Left cardiac atrium (tissue), 4 donors: ENCODE measurements at regions not wholly inside any gene's neighbourhood (a gene's known extent, or its start where the extent isn't known, plus 50 kb on each side); places are given as distances from the start of the nearest gene placed in this dataset.
"Not testable (repeated sequence)": the region's sequence is repeated elsewhere in the genome, so short reads cannot be mapped to it uniquely, and the experiment has no call there.

Source experiments
- ATAC-seq, 2 donors: fragments of 200-7000 bp; cut with Tn5 transposase; one replicate each; pipeline ENCODE4 v1.9.1; 2020; ENCODE audit warnings: mild to moderate bottlenecking in 2 of 2, moderate library complexity in 2 of 2
- DNase-seq: peaks from one replicate; pipeline ENCODE4 v3.0.0-alpha.2; 2020
- intact Hi-C, 2 donors: fragments of 100-400 bp; cut with DNase I; formaldehyde crosslinking; loops; one replicate each; pipeline versions ENCODE4 v1.14.1 to v1.15.1; 2022 to 2023
- donor health status: DM: no; HTN: yes; CAD: no.
- donor health status: DM: no; HTN: yes; CAD: no; lungs with severe emphysema.
- donor health status: DM: yes; HTN: yes; CAD: no.
- donor health status: Dilated cardiomyopathy.

DNA sequence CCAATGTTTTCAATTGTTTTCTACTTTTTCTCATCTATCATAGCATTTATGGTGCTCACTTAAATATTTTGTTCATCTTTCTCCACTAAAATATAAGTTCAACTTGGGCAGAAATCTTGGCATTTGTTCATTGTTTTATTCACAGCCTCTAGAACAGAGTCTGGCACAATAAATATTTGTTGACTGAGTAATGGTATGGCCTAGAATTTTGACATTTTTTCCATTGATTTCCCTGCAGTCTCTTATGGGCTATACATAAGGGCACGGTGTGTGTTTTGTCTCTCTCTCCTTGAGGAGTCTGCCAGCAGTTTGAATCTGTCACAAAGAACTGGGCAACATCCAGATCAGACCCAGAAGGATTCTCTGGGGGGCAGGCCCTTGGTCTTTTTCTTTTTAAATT, 379.7 kb downstream of the TMEM38B start:
- DNase-seq (no peak), ATAC-seq (no peak)
- intact Hi-C loops = no loop called here

GRCh38 chr9:106075236-106075959, 381.1 kb downstream of the TMEM38B start:
- no peak for DNase-seq
- ATAC-seq = no peak
- intact Hi-C loops = no loop called here

DNA sequence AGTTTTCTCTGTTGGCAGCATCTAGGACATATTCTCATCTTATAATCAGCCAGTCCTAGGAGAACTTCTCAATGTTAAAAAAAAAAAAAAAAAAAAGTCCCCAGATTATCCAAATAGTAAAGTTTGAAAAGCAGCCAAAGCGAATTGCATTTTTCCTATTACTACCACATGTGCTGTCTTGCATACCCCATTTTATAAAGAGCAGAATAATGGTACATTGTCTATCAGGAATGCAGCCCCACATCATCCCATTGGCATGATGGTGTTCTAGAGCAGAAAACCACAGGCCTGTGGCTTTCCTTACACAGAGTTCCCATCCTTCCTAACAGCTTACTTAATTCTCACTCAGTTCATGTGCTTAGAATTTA, 381.6 kb downstream of the TMEM38B start:
- intact Hi-C loops = no loop called here
- ATAC-seq = no peak
- no peak for DNase-seq

DNA sequence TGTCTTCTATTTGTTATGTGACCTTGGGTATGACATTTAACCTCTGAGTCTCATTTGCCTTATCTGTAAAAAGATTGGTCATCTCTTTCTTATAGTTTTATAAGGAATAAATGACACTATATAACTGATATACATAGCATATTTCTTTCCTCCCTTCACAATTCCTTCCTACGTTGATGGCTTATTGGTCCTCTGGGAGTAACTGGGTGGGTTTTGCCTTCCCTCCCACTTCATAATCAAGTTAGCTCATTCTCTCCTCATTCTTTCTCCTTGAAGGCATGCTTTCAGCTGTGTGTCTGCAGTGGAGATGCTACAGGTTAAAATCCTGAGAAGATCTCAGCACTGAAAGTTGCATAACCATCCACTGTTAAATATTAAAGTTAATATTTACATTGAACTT, 382.4 kb downstream of the TMEM38B start:
- intact Hi-C loops = no loop called here
- ATAC-seq (no peak), DNase-seq (no peak)

GRCh38 chr9:106077731-106078130, 383.4 kb downstream of the TMEM38B start:
- DNase-seq (no peak), ATAC-seq (no peak)
- intact Hi-C loops = no loop called here

DNA sequence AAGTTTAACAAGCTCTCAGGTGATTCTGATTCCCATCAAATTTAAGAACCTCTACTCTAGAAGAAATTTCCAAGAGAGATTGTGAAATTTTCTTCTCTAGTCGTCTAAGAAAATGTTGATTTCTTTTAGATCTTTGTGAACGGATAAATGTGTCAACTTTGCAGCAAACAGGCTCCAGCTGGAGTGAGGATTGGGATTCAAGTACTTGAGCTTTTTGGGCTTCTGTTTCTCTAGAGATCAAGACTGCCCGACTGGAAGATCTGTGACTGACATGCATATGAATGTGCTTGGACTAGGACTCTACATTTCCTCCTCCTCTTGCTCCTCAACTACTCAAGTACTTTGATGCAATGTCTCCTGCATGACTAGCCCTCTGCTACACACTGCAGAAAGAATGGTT, 388.3 kb downstream of the TMEM38B start:
- intact Hi-C loops = no loop called here
- no peak for DNase-seq

GRCh38 chr9:106084702-106085101, 390.4 kb downstream of the TMEM38B start:
- no peak for ATAC-seq
- DNase-seq = no peak
- intact Hi-C loops = no loop called here

More for the DNA sequence above, 388.3 kb downstream of the TMEM38B start:
- ATAC-seq = no peak

GRCh38 chr9:106085479-106085878, 391.1 kb downstream of the TMEM38B start:
- DNase-seq = no peak
- intact Hi-C loops = no loop called here
- no peak for ATAC-seq

- ATAC-seq = no peak
- no peak for DNase-seq
- intact Hi-C loops = no loop called here
These were observed 397.7 kb downstream of the TMEM38B start for GRCh38 chr9:106092083-106092482.

DNA sequence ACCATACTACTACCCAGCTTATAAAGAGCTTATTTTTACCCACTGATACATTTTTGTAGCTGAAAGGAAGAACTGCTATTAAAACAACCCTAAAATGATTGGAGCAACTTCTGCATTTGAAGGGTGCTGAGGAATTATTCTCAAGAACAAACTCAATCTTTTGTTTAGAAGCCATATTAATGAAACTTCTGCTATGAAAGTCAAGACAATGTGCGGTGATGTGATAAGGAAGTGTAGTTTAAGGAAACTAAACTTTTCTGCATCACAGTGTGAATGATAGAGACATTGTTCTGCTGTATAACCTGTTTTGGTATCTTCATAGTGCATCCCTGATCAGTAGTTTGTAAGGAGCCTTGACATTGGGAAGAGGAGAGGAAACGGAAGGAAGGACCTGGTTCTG, 408.5 kb downstream of the TMEM38B start:
- no peak for DNase-seq

GRCh38 chr9:106104887-106105286, 410.5 kb downstream of the TMEM38B start:
- intact Hi-C loops = no loop called here
- ATAC-seq = no peak
- DNase-seq = no peak

More for the DNA sequence above, 408.5 kb downstream of the TMEM38B start:
- no peak for ATAC-seq
- intact Hi-C loops = no loop called here

- intact Hi-C loops = no loop called here
- DNase-seq (no peak), ATAC-seq (no peak)
These were observed 412.1 kb downstream of the TMEM38B start for GRCh38 chr9:106106396-106106795.

- ATAC-seq (no peak), DNase-seq (no peak)
- intact Hi-C loops = no loop called here
These were observed 413.4 kb downstream of the TMEM38B start for GRCh38 chr9:106107716-106108115.

- ATAC-seq, DNase-seq, intact Hi-C loops: not testable (repeated sequence)
These were observed 415.4 kb downstream of the TMEM38B start for GRCh38 chr9:106109706-106110105.

- no peak for DNase-seq
- intact Hi-C loops = no loop called here
- ATAC-seq = no peak
These were observed 416.1 kb downstream of the TMEM38B start for GRCh38 chr9:106110483-106110882.

- DNase-seq (no peak), ATAC-seq (no peak)
- intact Hi-C loops = no loop called here
These were observed 416.8 kb downstream of the TMEM38B start for GRCh38 chr9:106111039-106111730.

- intact Hi-C loops = no loop called here
- ATAC-seq (no peak), DNase-seq (no peak)
These were observed 418.6 kb downstream of the TMEM38B start for GRCh38 chr9:106112935-106113334.

DNA sequence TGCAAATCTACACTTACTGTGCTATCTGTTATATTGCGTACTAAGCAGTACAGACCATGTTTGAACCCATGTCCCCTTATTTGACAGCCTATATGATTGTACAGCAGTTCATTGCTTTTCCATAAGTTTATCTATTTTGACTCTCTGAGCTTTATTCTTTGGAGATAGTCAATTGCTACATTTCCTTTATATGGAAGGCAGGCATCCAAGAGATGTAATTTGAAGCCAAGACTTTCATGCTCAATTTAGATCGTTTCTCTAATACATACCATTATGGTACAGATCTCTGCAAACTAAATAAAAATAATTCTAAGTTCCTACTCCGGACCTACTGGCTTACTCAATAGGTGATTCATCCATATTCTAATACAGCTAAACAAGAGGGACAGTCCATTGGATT, 424.8 kb downstream of the TMEM38B start:
- no peak for DNase-seq
- no peak for ATAC-seq
- intact Hi-C loops = no loop called here

DNA sequence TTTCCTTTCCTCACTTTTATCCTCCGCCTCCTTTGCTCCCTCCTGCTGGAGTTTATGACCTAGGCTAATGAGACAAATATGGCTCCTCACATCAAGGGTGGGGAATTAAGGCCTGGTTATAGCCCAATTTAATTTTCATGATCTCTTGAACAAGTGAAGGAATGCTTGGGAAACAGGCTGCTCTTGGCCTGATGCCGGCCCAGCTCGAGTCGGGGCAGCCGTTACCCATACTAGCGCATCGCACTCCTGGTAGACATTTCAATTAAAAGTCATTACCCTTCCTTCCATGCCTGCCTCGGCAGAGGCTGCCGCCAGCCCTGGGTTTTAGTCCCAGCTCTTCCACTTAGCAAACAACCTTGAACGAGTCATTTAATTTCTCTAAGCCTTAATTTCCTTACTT, 425.7 kb downstream of the TMEM38B start:
- ATAC-seq = no peak

GRCh38 chr9:106127776-106128175, 433.4 kb downstream of the TMEM38B start:
- intact Hi-C loops = no loop called here

More for the DNA sequence above, 425.7 kb downstream of the TMEM38B start:
- no peak for DNase-seq
- intact Hi-C loops = no loop called here

DNA sequence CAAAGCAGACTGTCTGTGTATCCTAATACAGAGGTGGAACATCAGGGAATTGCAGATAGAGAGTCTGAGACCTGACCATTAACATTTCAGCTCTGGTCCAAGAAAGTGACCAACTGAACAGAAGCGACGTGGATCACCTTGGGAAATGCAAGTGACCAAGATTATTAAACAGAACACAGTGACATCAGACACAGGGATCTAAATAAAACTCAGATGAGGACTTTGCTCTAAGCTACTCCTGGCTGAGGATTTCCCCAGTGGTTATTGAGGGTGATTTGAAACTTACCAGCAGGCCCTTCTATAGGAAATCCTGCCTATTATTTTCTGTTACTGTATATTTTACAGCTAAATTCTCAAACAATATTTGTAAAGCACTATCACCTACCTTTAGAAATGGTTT, 436.0 kb downstream of the TMEM38B start:
- intact Hi-C loops = no loop called here
- DNase-seq (no peak), ATAC-seq (no peak)

More at GRCh38 chr9:106127776-106128175, 433.4 kb downstream of the TMEM38B start:
- ATAC-seq = no peak
- no peak for DNase-seq
